Pancreas (tissue), 10 donors: ENCODE measurements at regions not wholly inside any gene's neighbourhood (a gene's known extent, or its start where the extent isn't known, plus 50 kb on each side); places are given as distances from the start of the nearest gene placed in this dataset.
"Not testable (repeated sequence)": the region's sequence is repeated elsewhere in the genome, so short reads cannot be mapped to it uniquely, and the experiment has no call there.

Source experiments
- ATAC-seq, 4 donors: fragments of 200-7000 bp; cut with Tn5 transposase; one replicate each; pipeline versions ENCODE4 v1.8.0 to v1.9.1; 2020; ENCODE audit warnings: mild to moderate bottlenecking in 4 of 4, moderate library complexity in 4 of 4
- DNase-seq, 6 donors: peaks; one replicate each; pipeline ENCODE4 v3.0.0-alpha.2; 2020
- FAIRE-seq: peaks from 2 replicates; lab custom pipeline; 2012; peaks lifted over from hg19 to GRCh38; lab: Jason Lieb, UNC
- H3K27ac ChIP-seq, 4 donors: fragments of 200-600 bp; sonication (generic); 1 replicate in 3 of 4; 2 replicates in 1 of 4; pipeline versions ENCODE4 v1.5.0 to v1.8.0; 2020
- H3K27me3 ChIP-seq, 4 donors: fragments of 200-600 bp; one replicate each; pipeline ENCODE4 v1.8.0; 2021
- H3K36me3 ChIP-seq, 3 donors: fragments of 200-600 bp; sonication (generic) in 1 of 3; one replicate each; pipeline versions ENCODE4 v1.5.0 to v1.8.0; 2020 to 2021
- H3K4me1 ChIP-seq, 3 donors: fragments of 200-600 bp; one replicate each; pipeline ENCODE4 v1.8.0; 2021
- H3K4me3 ChIP-seq, 4 donors: fragments of 200-600 bp; sonication (generic) in 2 of 4; one replicate each; pipeline versions ENCODE4 v1.5.0 to v1.8.0; 2020 to 2021
- H3K9me3 ChIP-seq, 4 donors: fragments of 200-600 bp; one replicate each; pipeline ENCODE4 v1.8.0; 2021
- CTCF ChIP-seq, 4 donors: fragments of 200-600 bp; sonication (generic) in 3 of 4; IDR thresholded peaks; one replicate each; pipeline versions ENCODE4 v1.5.0 to v1.8.0; 2021; ENCODE audit warnings: antibody characterized with exemption in 4 of 4
- WGBS, 2 donors: extraction: QIAGEN DNeasy Blood & Tissue Kit; methylation state at CpG; one replicate each; pipeline ENCODE4 v1.1.7; 2013; 5-methylcytosine and 5-hydroxymethylcytosine counted together
- intact Hi-C, 3 donors: fragments of 100-400 bp; cut with DNase I; formaldehyde crosslinking; loops; one replicate each; pipeline versions ENCODE4 v1.11.1 to v1.14.2; 2022
- donor health status: healthy with polysubstance abuse.
- donor health status: DM: no; HTN: no; CAD: no; lungs with moderate emphysema.
- donor health status: DM: no; HTN: no; CAD: no.
- donor health status: control.
- donor health status: control.
- donor health status: Bipolar disorder and iron deficiency.
- donor health status: DM: yes; HTN: yes; CAD: no.
- donor health status: DM: no; HTN: no; CAD: no.
- donor health status: DM: no; HTN: no; CAD: no.
- donor health status: DM: yes; HTN: yes; CAD: no.

DNA sequence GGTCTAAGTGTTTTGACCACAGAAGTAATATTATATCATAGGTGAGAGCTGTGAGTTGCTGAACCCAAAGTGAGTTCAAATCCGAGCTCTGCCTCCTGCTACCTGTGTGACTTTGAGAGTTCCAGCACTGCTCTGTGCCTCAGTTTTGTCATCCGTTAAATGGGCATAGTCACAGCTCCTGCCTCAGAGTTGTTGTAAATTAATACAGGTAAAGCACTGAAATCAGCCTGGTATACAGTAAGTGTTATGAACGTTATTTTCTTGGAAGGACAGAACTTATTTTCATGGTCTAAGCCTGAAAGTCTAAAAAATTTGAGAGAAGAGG is 65.4 kb upstream of the ZNF195 start:
- H3K4me1 ChIP-seq, H3K9me3 ChIP-seq, H3K27me3 ChIP-seq, H3K27ac ChIP-seq, intact Hi-C loops, FAIRE-seq, H3K4me3 ChIP-seq, DNase-seq, ATAC-seq, H3K36me3 ChIP-seq: not testable (repeated sequence)
- WGBS, 2 donors: 61 to 73% methylated on average over 3 of the region's 3 CpGs

- H3K27ac ChIP-seq, H3K27me3 ChIP-seq, intact Hi-C loops, DNase-seq, ATAC-seq, H3K36me3 ChIP-seq, H3K4me1 ChIP-seq, H3K4me3 ChIP-seq, FAIRE-seq, H3K9me3 ChIP-seq: not testable (repeated sequence)
- 20% methylated on average over 10 to 16 of the region's 16 CpGs for WGBS, 2 donors
Observed at GRCh38 chr11:3443700-3444419, 64.9 kb upstream of the ZNF195 start.

- WGBS, 2 donors: 75 to 86% methylated on average over 14 of the region's 14 CpGs
- FAIRE-seq: not testable (repeated sequence)
Observed at GRCh38 chr11:3437441-3437840, 58.5 kb upstream of the ZNF195 start.

DNA sequence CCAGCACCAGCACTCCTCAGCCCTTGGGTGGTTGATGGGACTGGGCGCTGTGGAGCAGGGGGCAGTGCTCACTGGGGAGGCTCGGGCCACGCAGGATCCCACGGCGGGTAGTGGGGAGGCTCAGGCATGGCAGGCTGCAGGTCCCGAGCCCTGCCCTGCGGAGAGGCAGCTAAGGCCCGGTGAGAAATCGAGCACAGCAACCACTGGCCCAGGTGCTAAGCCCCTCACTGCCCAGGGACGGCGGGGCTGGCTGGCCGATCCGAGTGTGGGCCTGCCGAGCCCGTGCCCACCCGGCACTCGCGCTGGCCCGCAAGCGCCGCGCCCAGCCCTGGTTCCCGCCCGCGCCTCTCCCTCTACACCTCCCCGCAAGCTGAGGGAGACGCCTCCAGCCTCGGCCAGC is 56.0 kb upstream of the ZNF195 start:
- 95 to 97% methylated on average over 25 to 28 of the region's 28 CpGs for whole genome bisulfite sequencing, 2 donors
- DNase-seq: no peak
- intact Hi-C loops: no loop called here
- H3K4me3 ChIP-seq: no peak overlapping the region
- H3K4me1 ChIP-seq: no peaks in the 10 kb centered on the region
- no peaks in the 10 kb centered on the region for H3K36me3 ChIP-seq
- no peak for TF ChIP-seq CTCF (IDR thresholded peaks at IDR 0.05)
- ATAC-seq: no peak
- no peaks in the 10 kb centered on the region for H3K27me3 ChIP-seq
- no peak for FAIRE-seq
- no peaks in the 10 kb centered on the region for H3K9me3 ChIP-seq
- no peak overlapping the region for H3K27ac ChIP-seq

More at GRCh38 chr11:3437441-3437840, 58.5 kb upstream of the ZNF195 start:
- H3K9me3 ChIP-seq, intact Hi-C loops, DNase-seq, H3K27me3 ChIP-seq, H3K27ac ChIP-seq, H3K36me3 ChIP-seq, H3K4me1 ChIP-seq, ATAC-seq, H3K4me3 ChIP-seq: not testable (repeated sequence)

GRCh38 chr11:3429191-3429590 is 50.2 kb upstream of the ZNF195 start:
- DNase-seq, H3K36me3 ChIP-seq, H3K27ac ChIP-seq, H3K27me3 ChIP-seq, H3K4me3 ChIP-seq, H3K4me1 ChIP-seq, intact Hi-C loops, ATAC-seq, H3K9me3 ChIP-seq, FAIRE-seq: not testable (repeated sequence)
- WGBS, 2 donors: 28 to 50% methylated on average over 6 of the region's 6 CpGs
